Adrenal gland (tissue), 5 donors: ENCODE measurements at regions not wholly inside any gene's neighbourhood (a gene's known extent, or its start where the extent isn't known, plus 50 kb on each side); places are given as distances from the start of the nearest gene placed in this dataset.

ENCODE experiments used
- POLR2A ChIP-seq, 2 donors: fragments of 450-650 bp; IDR thresholded peaks; one replicate each; pipeline ENCODE4 v1.6.1; 2017; ENCODE audit warnings: antibody characterized with exemption in 2 of 2, mild to moderate bottlenecking in 2 of 2, moderate library complexity in 1 of 2
- TF ChIP-seq, protein P1 (sequence below), 6 experiments: fragments of 450-650 bp in 4 of 6; fragments of 200-600 bp in 2 of 6; sonication (generic) in 1 of 6; IDR thresholded peaks; 1 replicate in 5 of 6; 2 replicates in 1 of 6; pipeline versions ENCODE4 v1.5.1 to v1.8.0; 2016 to 2021; ENCODE audit warnings: antibody characterized with exemption in 6 of 6, mild to moderate bottlenecking in 2 of 6, moderate library complexity in 1 of 6
- donor health status: DM: no; HTN: no; CAD: no.

GRCh38 chr1:195744256-195744655 lies 864.0 kb downstream of the KCNT2 start:
- TF ChIP-seq, protein P1, sequence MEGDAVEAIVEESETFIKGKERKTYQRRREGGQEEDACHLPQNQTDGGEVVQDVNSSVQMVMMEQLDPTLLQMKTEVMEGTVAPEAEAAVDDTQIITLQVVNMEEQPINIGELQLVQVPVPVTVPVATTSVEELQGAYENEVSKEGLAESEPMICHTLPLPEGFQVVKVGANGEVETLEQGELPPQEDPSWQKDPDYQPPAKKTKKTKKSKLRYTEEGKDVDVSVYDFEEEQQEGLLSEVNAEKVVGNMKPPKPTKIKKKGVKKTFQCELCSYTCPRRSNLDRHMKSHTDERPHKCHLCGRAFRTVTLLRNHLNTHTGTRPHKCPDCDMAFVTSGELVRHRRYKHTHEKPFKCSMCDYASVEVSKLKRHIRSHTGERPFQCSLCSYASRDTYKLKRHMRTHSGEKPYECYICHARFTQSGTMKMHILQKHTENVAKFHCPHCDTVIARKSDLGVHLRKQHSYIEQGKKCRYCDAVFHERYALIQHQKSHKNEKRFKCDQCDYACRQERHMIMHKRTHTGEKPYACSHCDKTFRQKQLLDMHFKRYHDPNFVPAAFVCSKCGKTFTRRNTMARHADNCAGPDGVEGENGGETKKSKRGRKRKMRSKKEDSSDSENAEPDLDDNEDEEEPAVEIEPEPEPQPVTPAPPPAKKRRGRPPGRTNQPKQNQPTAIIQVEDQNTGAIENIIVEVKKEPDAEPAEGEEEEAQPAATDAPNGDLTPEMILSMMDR (IDR thresholded peaks at IDR 0.05) = no peak
- no peak for TF ChIP-seq POLR2A (IDR thresholded peaks at IDR 0.05)
